Fibroblast of the aortic adventitia (primary cell): ENCODE measurements at regions not wholly inside any gene's neighbourhood (a gene's known extent, or its start where the extent isn't known, plus 50 kb on each side); places are given as distances from the start of the nearest gene placed in this dataset.

ENCODE experiments used
- DNase-seq: peaks from one replicate; pipeline ENCODE4 v3.0.0-alpha.2; 2010; ENCODE audit warnings: low read depth
- H3K4me3 ChIP-seq: 2 replicates; pipeline ENCODE4 v1.5.1; 2011; ENCODE audit warnings: low read depth, mild to moderate bottlenecking, control low read depth, low read length, moderate library complexity
- TF ChIP-seq, protein P1 (sequence below): IDR thresholded peaks from 2 replicates; pipeline ENCODE4 v1.5.1; 2011; ENCODE audit warnings: mild to moderate bottlenecking, low read length, control low read depth, inconsistent platforms; ENCODE audit not compliant: insufficient read depth

DNA sequence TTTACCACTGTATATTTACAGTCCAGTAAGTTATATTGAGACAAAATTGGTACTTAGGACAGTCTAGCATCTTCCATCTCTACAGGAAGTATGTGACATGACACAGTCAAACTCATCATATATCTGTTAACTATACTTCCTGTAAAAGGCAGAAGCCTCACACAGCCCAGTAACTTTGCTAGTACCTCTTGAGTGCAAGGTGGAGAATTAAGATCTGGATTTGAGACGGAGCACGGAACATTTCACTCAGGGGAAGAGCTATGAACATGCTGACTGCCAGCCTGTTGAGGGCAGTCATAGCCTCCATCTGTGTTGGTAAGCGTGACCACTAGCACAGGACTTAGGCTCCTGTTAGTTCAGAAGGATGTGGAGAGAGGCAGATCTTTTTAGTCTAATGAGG, 333.7 kb upstream of the OR4E1 start:
- no peak for DNase-seq
- TF ChIP-seq, protein P1, sequence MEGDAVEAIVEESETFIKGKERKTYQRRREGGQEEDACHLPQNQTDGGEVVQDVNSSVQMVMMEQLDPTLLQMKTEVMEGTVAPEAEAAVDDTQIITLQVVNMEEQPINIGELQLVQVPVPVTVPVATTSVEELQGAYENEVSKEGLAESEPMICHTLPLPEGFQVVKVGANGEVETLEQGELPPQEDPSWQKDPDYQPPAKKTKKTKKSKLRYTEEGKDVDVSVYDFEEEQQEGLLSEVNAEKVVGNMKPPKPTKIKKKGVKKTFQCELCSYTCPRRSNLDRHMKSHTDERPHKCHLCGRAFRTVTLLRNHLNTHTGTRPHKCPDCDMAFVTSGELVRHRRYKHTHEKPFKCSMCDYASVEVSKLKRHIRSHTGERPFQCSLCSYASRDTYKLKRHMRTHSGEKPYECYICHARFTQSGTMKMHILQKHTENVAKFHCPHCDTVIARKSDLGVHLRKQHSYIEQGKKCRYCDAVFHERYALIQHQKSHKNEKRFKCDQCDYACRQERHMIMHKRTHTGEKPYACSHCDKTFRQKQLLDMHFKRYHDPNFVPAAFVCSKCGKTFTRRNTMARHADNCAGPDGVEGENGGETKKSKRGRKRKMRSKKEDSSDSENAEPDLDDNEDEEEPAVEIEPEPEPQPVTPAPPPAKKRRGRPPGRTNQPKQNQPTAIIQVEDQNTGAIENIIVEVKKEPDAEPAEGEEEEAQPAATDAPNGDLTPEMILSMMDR: no peak
- H3K4me3 ChIP-seq: no peak overlapping the region

DNA sequence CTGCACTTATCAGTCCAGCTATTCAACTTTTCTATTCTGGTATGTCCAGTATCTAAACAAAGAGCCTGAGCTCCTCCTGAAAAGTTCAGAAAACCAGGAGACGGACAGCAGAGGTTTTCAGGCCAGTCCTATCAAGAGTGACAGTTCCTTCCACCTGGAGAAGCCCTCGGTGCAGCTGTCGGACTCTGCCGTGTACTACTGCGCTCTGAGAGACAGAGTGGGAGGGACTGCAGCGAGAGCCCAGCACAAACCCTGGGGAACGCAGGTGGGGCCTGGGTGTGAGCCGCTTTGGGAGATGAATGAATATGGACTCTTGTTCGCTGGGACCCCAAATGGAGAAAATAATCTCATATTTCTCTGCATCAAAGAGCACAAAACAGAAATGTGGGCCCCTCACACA, 329.8 kb upstream of the OR4E1 start:
- TF ChIP-seq, protein P1: no peak
- no peak overlapping the region for H3K4me3 ChIP-seq
- DNase-seq: no peak

DNA sequence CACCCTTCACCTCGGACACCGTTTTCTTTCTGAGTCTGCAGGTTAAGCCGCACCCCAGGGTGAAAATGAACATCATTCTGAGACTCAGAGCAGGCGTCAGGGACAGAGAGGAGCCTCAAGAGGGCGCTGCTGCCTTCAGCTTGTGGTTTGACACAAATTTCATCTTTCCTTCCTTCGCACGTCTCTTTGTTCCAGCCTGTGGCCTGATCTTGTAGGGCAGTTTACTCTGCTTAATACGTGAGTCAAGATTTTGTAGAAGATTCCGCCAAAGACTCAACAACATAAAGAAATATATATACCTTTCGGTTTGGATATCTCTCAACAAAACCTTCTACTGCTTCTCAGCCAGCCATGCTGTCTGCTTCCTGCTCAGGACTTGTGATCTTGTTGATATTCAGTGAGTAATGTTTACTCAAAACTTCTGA, 329.3 kb upstream of the OR4E1 start:
- TF ChIP-seq, protein P1: no peak
- no peak overlapping the region for H3K4me3 ChIP-seq
- DNase-seq: no peak

DNA sequence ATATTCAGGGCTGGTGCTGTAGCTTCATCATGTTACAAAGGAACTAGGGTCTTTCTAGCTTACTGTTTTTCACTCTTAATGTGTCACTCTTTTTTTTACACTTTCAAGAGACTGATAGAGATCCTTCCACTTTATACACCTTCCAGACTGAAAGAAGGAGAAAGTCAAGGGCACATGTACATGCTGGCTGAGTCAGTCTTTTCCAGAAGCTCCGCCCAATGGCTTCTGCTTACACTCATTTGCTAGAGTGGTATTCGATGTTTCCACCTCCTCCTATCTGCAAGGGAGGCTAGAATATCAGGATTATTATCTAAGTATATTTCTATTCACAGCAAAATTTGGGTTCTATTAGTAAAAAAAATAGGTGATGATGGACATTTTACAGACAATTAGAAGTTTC, 325.8 kb upstream of the OR4E1 start:
- no peak overlapping the region for H3K4me3 ChIP-seq
- TF ChIP-seq, protein P1: no peak
- no peak for DNase-seq

DNA sequence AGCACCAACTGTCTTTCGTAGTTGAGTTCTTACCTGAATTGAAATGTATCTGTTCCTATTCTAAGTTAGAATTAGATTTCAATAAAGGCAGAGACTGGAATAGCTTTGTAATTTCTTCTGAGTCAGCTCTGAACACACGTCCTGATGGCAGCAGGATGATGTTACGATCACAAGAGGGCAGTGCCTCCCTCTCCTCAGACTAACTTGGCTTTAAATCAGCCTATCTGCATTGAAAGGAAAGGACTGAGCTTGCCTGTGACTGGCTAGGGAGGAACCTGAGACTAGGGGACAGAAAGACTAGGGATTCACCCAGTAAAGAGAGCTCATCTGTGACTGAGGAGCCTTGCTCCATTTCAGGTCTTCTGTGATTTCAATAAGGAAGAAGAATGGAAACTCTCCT, 323.7 kb upstream of the OR4E1 start:
- TF ChIP-seq, protein P1: no peak
- H3K4me3 ChIP-seq: no peak overlapping the region
- DNase-seq: no peak

DNA sequence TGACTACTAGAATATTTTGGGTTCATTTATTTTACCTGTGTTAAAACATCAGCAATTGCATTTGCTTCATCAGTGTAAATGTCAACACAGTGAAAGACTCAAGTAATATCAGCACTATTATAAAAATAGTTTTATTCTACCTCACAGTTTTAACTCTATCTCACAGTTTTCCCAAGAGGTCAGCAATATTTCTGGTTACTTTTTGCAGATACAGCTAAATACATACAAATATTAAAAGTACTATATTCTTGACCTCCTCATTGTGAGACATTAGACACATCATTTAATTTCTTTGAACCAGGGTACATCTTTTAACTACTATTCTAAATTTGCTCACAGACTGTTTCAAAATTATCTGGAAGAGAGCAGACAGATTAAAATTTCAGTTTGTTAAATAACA, 321.7 kb upstream of the OR4E1 start:
- no peak for DNase-seq
- no peak overlapping the region for H3K4me3 ChIP-seq
- TF ChIP-seq, protein P1: no peak

DNA sequence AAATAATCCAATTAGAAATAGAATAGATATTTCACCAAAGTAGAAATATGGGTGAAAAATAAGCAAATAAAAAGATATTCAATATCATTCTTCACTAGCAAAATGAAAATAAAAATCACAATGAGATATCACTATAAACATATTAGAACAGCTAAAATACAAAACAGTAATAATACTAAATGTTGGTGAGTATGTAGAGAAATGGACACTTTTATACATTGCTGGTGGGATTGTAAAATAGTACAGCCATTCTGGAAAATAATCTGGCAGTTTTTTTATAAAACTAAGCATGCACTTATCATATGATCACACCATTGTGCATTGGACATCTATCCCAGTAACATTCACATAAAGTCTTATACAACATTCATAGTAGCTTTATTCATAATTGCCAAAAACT, 320.2 kb upstream of the OR4E1 start:
- TF ChIP-seq, protein P1: no peak
- DNase-seq: no peak
- no peak overlapping the region for H3K4me3 ChIP-seq
